Cardiac fibroblast (primary cell): ENCODE measurements at regions not wholly inside any gene's neighbourhood (a gene's known extent, or its start where the extent isn't known, plus 50 kb on each side); places are given as distances from the start of the nearest gene placed in this dataset.
"Not testable (repeated sequence)": the region's sequence is repeated elsewhere in the genome, so short reads cannot be mapped to it uniquely, and the experiment has no call there.

Experiments
- DNase-seq, 2 donors: peaks; one replicate each; pipeline versions ENCODE4 v3.0.0 to v3.0.0-alpha.2; 2010; ENCODE audit warnings: low read depth in 2 of 2
- H3K4me3 ChIP-seq, 2 donors: replicated peaks in 1 of 2; 1 replicate in 1 of 2; 2 replicates in 1 of 2; pipeline ENCODE4 v1.5.1; 2011; ENCODE audit warnings: low read depth in 2 of 2, low read length in 2 of 2, mild to moderate bottlenecking in 2 of 2, moderate library complexity in 1 of 2
- TF ChIP-seq, protein P1 (sequence below): IDR thresholded peaks from one replicate; pipeline ENCODE4 v1.5.1; 2011; ENCODE audit warnings: low read depth, mild to moderate bottlenecking, low read length, inconsistent platforms

DNA sequence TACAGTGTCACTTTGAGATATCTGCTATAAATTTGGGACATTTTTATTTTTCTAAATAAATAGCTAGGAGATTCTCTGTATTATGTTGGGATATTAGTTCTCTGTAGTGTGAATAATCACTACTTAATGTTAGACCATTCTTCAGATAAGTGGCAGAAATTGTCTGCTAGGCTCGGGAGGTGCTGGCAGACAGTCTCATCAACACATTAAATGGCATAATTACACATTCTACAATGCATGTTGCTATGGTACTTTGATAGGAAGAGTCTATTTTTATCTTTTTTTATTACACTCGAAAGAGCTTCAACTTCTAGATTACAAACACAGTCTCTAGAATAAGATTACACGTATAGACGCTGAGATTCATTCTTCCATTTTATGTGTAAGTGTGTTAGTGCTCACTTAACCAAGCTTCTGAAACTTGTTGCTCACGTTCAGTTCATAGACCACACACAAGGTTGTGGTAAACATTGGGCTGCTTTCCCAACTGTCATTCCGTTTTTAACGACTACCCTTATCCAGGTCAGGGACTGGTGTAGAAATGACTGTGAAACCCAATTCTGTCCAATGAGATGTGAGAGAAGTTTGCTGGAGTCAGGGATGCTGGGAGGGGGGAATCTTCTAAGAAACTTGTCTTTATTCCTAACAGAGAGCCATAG is 78.6 kb downstream of the TPBG start:
- no peak for DNase-seq
- TF ChIP-seq, protein P1, sequence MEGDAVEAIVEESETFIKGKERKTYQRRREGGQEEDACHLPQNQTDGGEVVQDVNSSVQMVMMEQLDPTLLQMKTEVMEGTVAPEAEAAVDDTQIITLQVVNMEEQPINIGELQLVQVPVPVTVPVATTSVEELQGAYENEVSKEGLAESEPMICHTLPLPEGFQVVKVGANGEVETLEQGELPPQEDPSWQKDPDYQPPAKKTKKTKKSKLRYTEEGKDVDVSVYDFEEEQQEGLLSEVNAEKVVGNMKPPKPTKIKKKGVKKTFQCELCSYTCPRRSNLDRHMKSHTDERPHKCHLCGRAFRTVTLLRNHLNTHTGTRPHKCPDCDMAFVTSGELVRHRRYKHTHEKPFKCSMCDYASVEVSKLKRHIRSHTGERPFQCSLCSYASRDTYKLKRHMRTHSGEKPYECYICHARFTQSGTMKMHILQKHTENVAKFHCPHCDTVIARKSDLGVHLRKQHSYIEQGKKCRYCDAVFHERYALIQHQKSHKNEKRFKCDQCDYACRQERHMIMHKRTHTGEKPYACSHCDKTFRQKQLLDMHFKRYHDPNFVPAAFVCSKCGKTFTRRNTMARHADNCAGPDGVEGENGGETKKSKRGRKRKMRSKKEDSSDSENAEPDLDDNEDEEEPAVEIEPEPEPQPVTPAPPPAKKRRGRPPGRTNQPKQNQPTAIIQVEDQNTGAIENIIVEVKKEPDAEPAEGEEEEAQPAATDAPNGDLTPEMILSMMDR, result no peak
- H3K4me3 ChIP-seq, result no peak overlapping the region

GRCh38 chr6:82458147-82458546 is 94.5 kb downstream of the TPBG start:
- DNase-seq, result no peak
- TF ChIP-seq, protein P1, result no peak
- no peak overlapping the region for H3K4me3 ChIP-seq

GRCh38 chr6:82458705-82459104 is 95.1 kb downstream of the TPBG start:
- no peak overlapping the region for H3K4me3 ChIP-seq
- DNase-seq, result no peak
- TF ChIP-seq, protein P1, result no peak

GRCh38 chr6:82461536-82461935 is 97.9 kb downstream of the TPBG start:
- no peak overlapping the region for H3K4me3 ChIP-seq
- TF ChIP-seq, protein P1, result no peak
- DNase-seq, result no peak

GRCh38 chr6:82467338-82467737 is 103.7 kb downstream of the TPBG start:
- no peak overlapping the region for H3K4me3 ChIP-seq
- DNase-seq, result no peak
- TF ChIP-seq, protein P1, result no peak

GRCh38 chr6:82470123-82470522 is 106.5 kb downstream of the TPBG start:
- H3K4me3 ChIP-seq, DNase-seq: not testable (repeated sequence)

DNA sequence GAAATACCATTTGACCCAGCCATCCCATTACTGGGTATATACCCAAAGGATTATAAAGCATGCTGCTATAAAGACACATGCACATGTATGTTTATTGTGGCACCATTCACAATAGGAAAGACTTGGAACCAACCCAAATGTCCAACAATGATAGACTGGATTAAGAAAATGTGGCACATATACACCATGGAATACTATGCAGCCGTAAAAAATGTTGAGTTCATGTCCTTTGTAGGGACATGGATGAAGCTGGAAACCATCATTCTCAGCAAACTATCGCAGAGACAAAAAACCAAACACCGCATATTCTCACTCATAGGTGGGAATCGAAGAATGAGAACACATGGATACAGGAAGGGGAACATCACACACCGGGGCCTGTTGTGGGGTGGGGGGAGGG is 111.5 kb downstream of the TPBG start:
- not testable (repeated sequence) for DNase-seq, H3K4me3 ChIP-seq

DNA sequence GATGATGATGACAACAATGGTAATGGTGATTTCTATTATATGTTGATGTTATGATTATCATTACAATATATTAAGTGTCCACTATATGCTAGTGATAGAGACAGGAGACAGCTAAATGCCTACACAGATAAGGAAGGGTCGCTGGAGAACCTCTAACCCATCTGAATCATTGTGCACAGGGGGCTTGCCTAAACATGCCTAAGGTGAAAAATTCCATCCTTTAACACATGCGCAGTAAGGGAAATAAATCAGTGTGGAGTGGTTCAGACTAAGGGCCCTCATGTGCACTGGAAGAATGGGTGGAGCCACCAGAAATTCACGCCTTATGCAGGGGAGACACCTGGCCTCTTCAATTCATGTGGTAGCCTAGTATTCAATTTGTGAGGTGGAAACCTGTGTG is 120.4 kb downstream of the TPBG start:
- TF ChIP-seq, protein P1, result no peak
- no peak overlapping the region for H3K4me3 ChIP-seq
- DNase-seq, result no peak
